Panc1 (cell line): ENCODE measurements at regions not wholly inside any gene's neighbourhood (a gene's known extent, or its start where the extent isn't known, plus 50 kb on each side); places are given as distances from the start of the nearest gene placed in this dataset.

Experiments used
- CTCF ChIP-seq: fragments of 450-650 bp; IDR thresholded peaks from 2 replicates; pipeline ENCODE4 v1.5.1; 2017; ENCODE audit warnings: mild to moderate bottlenecking
- POLR2AphosphoS5 ChIP-seq: IDR thresholded peaks from 2 replicates; pipeline ENCODE4 v1.6.1; 2012; ENCODE audit warnings: mild to moderate bottlenecking, low read depth, low read length, moderate library complexity

GRCh38 chrX:9132036-9132638, 98.2 kb upstream of the FAM9B start:
- TF ChIP-seq CTCF: no peak
- TF ChIP-seq POLR2AphosphoS5: no peak
